ENCODE measurements at regions not wholly inside any gene's neighbourhood (a gene's known extent, or its start where the extent isn't known, plus 50 kb on each side); places are given as distances from the start of the nearest gene placed in this dataset.
"Not testable (repeated sequence)": the region's sequence is repeated elsewhere in the genome, so short reads cannot be mapped to it uniquely, and the experiment has no call there.

DNA sequence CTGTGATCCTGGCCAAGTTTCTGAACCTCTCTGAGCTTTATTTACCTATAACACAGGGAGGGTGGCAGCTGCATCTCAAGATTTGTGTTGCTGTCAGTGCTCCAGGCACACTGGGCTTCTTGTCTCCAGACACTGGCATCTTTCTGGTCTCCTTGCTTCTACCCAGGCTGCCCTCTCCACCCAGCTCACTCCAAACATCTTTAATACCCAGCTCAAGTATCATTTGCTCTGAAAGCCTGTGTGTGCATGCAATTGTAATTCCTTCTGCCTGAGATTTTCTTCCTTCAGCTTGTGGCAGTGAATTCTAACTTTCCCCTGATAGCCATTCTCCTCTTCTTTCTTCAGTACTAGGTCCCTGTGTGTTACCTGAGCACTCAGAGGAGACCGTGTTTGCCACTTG, 50.7 kb upstream of the USP7 start:
- DNase-seq: no peak

- DNase-seq: no peak
Observed at GRCh38 chr16:9015489-9015888, 51.8 kb upstream of the USP7 start.

DNA sequence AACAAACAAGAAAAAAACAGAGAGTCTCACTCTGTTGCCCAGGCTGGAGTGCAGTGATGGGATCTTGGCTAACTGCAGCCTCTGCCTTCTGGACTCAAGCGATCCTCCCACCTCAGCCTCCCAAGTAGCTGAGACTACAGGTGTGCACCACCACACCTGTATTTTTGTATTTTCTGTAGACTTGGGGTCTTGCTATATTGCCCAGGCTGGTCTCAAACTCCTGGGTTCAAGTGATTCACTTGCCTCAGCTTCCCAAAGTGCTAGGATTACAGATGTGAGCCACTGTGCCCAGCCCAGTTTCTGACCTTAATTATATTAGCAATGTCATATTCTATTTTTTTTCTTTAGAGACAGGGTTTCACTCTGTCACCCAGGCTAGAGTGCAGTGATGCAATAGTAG, 52.3 kb upstream of the USP7 start:
- DNase-seq: not testable (repeated sequence)

- peak; percentile 50 for DNase-seq
Observed at GRCh38 chr16:9016824-9017223, 53.1 kb upstream of the USP7 start.

- DNase-seq: no peak
Observed at GRCh38 chr16:9027070-9027799, 63.5 kb upstream of the USP7 start.

GRCh38 chr16:9028491-9028890, 63.0 kb upstream of the HAPSTR1 start:
- DNase-seq: not testable (repeated sequence)

GRCh38 chr16:9031107-9031506, 60.3 kb upstream of the HAPSTR1 start:
- DNase-seq: no peak

- peak; percentile 64 for DNase-seq
Observed at GRCh38 chr16:9033125-9033830, 58.2 kb upstream of the HAPSTR1 start.

DNA sequence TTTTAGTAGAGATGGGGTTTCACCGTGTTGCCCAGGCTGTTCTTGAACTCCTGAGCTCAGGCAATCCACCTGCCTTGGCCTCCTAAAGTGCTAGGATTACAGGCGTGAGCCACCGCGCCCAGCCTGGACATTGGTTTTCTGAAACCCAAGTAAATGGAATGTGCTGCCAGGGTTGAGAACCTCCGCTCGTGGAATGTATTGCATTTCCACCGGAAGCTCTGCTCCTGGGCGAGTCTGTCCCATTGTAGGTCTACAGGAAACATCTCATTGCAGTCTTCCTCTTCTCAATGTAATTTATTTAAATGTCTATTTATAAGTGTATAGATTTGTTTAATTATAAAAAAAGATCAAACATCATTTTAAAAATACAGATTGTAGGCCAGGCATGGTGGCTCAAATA, 57.4 kb upstream of the HAPSTR1 start:
- DNase-seq: peak; percentile 72

DNA sequence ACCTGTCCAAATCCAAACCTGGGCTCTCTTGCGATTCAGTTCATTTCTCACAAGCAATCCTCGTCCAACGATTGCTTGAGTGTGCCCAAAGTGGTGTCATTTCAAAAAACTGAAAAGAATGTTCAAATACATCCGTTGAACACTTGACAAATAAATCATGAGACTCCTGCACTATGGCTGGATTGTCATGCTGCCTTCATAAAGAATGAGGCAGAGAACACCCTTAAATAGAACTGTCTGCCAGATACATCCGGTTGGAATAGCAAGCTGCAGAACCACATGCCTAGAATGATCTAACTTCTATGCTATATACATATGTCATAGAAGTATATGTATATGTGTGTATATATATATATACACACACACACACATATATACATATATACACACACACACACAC, 55.4 kb upstream of the HAPSTR1 start:
- DNase-seq: no peak

- DNase-seq: peak; percentile 56
Observed at GRCh38 chr16:9039210-9039609, 52.2 kb upstream of the HAPSTR1 start.

DNA sequence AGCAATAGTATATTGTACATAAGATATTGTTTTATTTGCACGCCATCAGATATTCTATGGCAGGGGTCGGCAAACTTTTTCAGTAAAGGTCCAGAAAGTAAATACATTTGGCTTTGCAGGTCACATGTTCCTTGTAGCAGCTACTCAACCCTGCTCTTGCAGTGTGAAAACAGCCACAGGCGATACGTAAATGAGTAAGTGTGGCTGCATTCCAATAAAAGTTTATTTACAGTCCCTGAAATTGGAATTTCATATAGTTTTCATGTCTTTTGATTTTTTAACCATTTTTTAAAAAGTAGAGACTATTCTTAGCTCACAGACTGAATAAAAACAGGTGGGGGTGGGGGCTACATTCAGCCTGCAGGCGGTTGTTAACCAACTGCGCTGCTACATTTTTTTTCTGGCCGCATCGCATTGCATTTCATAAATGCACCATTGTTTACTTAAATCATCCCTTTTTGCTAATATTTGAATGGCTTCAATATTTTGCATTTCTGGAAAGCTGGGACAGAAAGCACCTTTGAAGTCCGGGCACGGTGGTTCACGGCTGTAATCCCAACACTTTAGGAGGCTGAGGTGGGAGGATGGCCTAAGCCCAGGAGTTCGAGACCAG, 50.5 kb upstream of the HAPSTR1 start:
- no peak for DNase-seq
